A673 (cell line): ENCODE measurements at regions not wholly inside any gene's neighbourhood (a gene's known extent, or its start where the extent isn't known, plus 50 kb on each side); places are given as distances from the start of the nearest gene placed in this dataset.

ENCODE experiments used
- BruUV-seq: library from RNA; stranded (reverse); fragments of 400-500 nt; replicated peaks from 2 replicates; lab custom pipeline; 2021; lab: Mats Ljungman, UMichigan
- CTCF ChIA-PET: fragments of 300-600 bp; sonication (Branson Sonifier 250); formaldehyde crosslinking; loops from one replicate; lab custom pipeline; 2022; ENCODE audit warnings: antibody characterized with exemption; lab: Charles Lee
- POLR2A ChIA-PET: fragments of 300-600 bp; sonication (Branson Sonifier 250); formaldehyde crosslinking; loops from one replicate; lab custom pipeline; 2022; ENCODE audit warnings: antibody characterized with exemption; ENCODE audit not compliant: low non-redundant PET; lab: Charles Lee
- DNase-seq: peaks from one replicate; pipeline ENCODE4 v3.0.0-alpha.2; 2015; ENCODE audit warnings: low spot score
- H3K27ac ChIP-seq: fragments of 200-600 bp; sonication (generic); 2 replicates; pipeline ENCODE4 v1.5.1; 2016; ENCODE audit warnings: mixed run types, low read depth, mild to moderate bottlenecking, mixed read lengths, antibody characterized with exemption, low read length; ENCODE audit not compliant: poor library complexity, severe bottlenecking
- H3K27me3 ChIP-seq: fragments of 200-600 bp; sonication (generic); replicated peaks from 2 replicates; pipeline ENCODE4 v1.6.1; 2017; ENCODE audit warnings: mixed run types, low read depth, mild to moderate bottlenecking, mixed read lengths, antibody characterized with exemption, low read length; ENCODE audit not compliant: insufficient read depth, poor library complexity
- H3K36me3 ChIP-seq: fragments of 200-600 bp; sonication (generic); 2 replicates; pipeline ENCODE4 v1.6.1; 2016; ENCODE audit warnings: mixed run types, mild to moderate bottlenecking, mixed read lengths, antibody characterized with exemption, low read length; ENCODE audit not compliant: insufficient read depth, poor library complexity, severe bottlenecking
- H3K4me1 ChIP-seq: fragments of 200-600 bp; sonication (generic); 2 replicates; pipeline ENCODE4 v1.6.1; 2017; ENCODE audit warnings: mixed run types, mild to moderate bottlenecking, mixed read lengths, antibody characterized with exemption, low read length; ENCODE audit not compliant: insufficient read depth, poor library complexity, severe bottlenecking
- H3K4me3 ChIP-seq: fragments of 200-600 bp; sonication (generic); 2 replicates; pipeline ENCODE4 v1.5.1; 2016; ENCODE audit warnings: low read depth, mixed run types, mild to moderate bottlenecking, mixed read lengths, low read length; ENCODE audit not compliant: poor library complexity, severe bottlenecking
- H3K9me3 ChIP-seq: fragments of 200-600 bp; sonication (generic); 2 replicates; pipeline ENCODE4 v1.6.1; 2016; ENCODE audit warnings: mixed run types, low read depth, mild to moderate bottlenecking, mixed read lengths, antibody characterized with exemption, low read length; ENCODE audit not compliant: poor library complexity, severe bottlenecking
- CTCF ChIP-seq: fragments of 300-800, 200-600 bp; sonication (generic); conservative IDR thresholded peaks from 2 replicates; pipeline ENCODE4 v1.5.1; 2017; ENCODE audit warnings: low read depth, mild to moderate bottlenecking, antibody characterized with exemption, low read length, moderate library complexity, mixed read lengths
- EZH2 ChIP-seq: fragments of 200-600 bp; sonication (generic); IDR thresholded peaks from 2 replicates; pipeline ENCODE4 v1.6.1; 2017; ENCODE audit warnings: borderline replicate concordance, low read depth, mild to moderate bottlenecking, mixed read lengths, antibody characterized with exemption, low read length; ENCODE audit not compliant: poor library complexity, severe bottlenecking
- intact Hi-C: fragments of 100-400 bp; cut with micrococcal nuclease; formaldehyde crosslinking; loops from one replicate; pipeline ENCODE4 v1.10.0; 2022; ENCODE audit not compliant: unreplicated experiment

- BruUV-seq: no TSS peak
- ChIA-PET POLR2A (no interaction called here), CTCF (no interaction called here)
- H3K4me1 ChIP-seq: no peaks in the 10 kb centered on the region
- no peak overlapping the region for H3K4me3 ChIP-seq
- intact Hi-C loops: no loop called here
- H3K27me3 ChIP-seq: peaks cover 4% of the 10 kb centered on the region
- no peaks in the 10 kb centered on the region for H3K36me3 ChIP-seq
- no peak overlapping the region for H3K27ac ChIP-seq
- no peaks in the 10 kb centered on the region for H3K9me3 ChIP-seq
- TF ChIP-seq EZH2: no peak
- no peak for DNase-seq
Observed at GRCh38 chr12:77387214-77387613, 321.8 kb upstream of the E2F7 start.

- no peaks in the 10 kb centered on the region for H3K4me1 ChIP-seq
- BruUV-seq: no TSS peak
- POLR2A ChIA-PET: no interaction called here
- TF ChIP-seq CTCF: no peak
- TF ChIP-seq EZH2: no peak
- peak; percentile 59 for DNase-seq
- no peaks in the 10 kb centered on the region for H3K36me3 ChIP-seq
- CTCF ChIA-PET: no interaction called here
- peaks cover 11% of the 10 kb centered on the region for H3K27me3 ChIP-seq
- H3K9me3 ChIP-seq: no peaks in the 10 kb centered on the region
- intact Hi-C loops: no loop called here
- no peak overlapping the region for H3K27ac ChIP-seq
- no peak overlapping the region for H3K4me3 ChIP-seq
Observed at GRCh38 chr12:77384941-77385340, 319.6 kb upstream of the E2F7 start.

GRCh38 chr12:77382096-77382742 lies 316.9 kb upstream of the E2F7 start:
- H3K27me3 ChIP-seq: peaks cover 12% of the 10 kb centered on the region
- TF ChIP-seq EZH2: no peak
- TF ChIP-seq CTCF: no peak
- H3K36me3 ChIP-seq: no peaks in the 10 kb centered on the region
- no peak for DNase-seq
- no peak overlapping the region for H3K4me3 ChIP-seq
- no TSS peak for BruUV-seq
- ChIA-PET CTCF (no interaction called here), POLR2A (no interaction called here)
- intact Hi-C loops: no loop called here
- no peaks in the 10 kb centered on the region for H3K9me3 ChIP-seq
- H3K4me1 ChIP-seq: no peaks in the 10 kb centered on the region
- no peak overlapping the region for H3K27ac ChIP-seq

- CTCF ChIA-PET: no interaction called here
- intact Hi-C loops: no loop called here
Observed at GRCh38 chr12:77377622-77378021, 312.3 kb upstream of the E2F7 start.

More at GRCh38 chr12:77377622-77378021, 312.3 kb upstream of the E2F7 start:
- DNase-seq: no peak
- Histone ChIP-seq H3K27me3 (peaks cover 12% of the 10 kb centered on the region), H3K9me3 (no peaks in the 10 kb centered on the region), H3K36me3 (no peaks in the 10 kb centered on the region), H3K4me3 (no peak overlapping the region), H3K4me1 (no peaks in the 10 kb centered on the region), H3K27ac (no peak overlapping the region)
- no TSS peak for BruUV-seq
- no peak for TF ChIP-seq CTCF
- no peak for TF ChIP-seq EZH2
- POLR2A ChIA-PET: no interaction called here
